Femur (tissue), 1 donor: ENCODE measurements at regions not wholly inside any gene's neighbourhood (a gene's known extent, or its start where the extent isn't known, plus 50 kb on each side); places are given as distances from the start of the nearest gene placed in this dataset.
A peak's percentile ranks its signal among the peaks of the same experiment; 100 is the strongest.
"Not testable (repeated sequence)": the region's sequence is repeated elsewhere in the genome, so short reads cannot be mapped to it uniquely, and the experiment has no call there.

ENCODE experiments used
- DNase-seq: peaks from one replicate; pipeline ENCODE4 v3.0.0-alpha.2; 2017

GRCh38 chr7:97381815-97382554 lies 264.5 kb downstream of the SDHAF3 start:
- DNase-seq: no peak

DNA sequence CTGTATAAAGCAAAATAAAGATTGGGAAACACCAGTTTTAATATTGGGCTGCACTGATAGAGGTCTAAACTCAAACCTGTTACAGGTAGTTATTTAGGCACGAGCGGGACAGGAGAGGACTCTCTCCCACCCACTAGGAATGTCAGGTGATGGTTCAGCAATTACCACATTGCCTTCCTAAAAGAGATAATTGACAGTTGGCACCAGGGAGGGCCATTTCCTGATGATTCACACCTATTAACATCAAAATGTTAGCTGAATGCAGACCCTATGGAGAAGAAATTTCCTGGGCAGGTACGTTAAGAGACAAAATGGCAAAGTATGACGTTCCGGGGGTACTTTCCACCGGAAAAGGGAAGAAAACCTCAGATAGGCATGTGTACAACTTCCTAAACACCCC lies 272.6 kb downstream of the SDHAF3 start:
- DNase-seq: no peak

DNA sequence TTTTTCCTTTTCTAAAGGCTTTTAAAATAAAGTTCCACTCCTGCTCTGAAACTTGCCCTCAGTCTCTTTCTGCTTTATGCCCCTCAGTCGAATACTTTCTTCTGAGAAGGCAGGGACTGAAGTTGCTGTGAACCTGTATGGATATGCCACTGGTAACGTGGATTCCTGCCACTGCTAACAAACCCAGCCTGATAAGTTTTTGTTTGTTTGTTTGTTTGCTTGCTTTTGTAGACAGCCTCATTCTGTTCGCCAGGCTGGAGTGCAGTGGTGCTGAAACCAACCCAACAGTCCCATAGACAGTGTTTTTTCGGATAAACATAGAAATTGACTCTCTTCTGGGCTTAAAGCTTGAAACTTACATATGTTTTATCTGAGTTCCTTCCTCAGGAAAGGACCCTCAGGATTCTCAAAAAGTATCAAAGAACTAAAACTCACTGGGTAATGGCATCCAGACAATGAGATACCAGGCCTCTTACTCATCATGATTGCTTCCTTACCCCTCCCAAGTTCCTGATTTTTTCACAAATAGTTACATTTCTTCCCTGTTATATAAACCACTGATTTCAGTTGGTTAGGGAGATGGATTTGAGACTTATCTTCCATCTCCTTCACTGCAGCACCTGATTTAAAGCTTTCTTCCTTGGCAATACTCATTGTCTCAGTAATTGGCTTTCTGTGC lies 273.6 kb downstream of the SDHAF3 start:
- no peak for DNase-seq

- DNase-seq: no peak
Observed at GRCh38 chr7:97401398-97401797, 283.9 kb downstream of the SDHAF3 start.

- no peak for DNase-seq
Observed at GRCh38 chr7:97405835-97406234, 288.3 kb downstream of the SDHAF3 start.

- no peak for DNase-seq
Observed at GRCh38 chr7:97407106-97407505, 289.6 kb downstream of the SDHAF3 start.

DNA sequence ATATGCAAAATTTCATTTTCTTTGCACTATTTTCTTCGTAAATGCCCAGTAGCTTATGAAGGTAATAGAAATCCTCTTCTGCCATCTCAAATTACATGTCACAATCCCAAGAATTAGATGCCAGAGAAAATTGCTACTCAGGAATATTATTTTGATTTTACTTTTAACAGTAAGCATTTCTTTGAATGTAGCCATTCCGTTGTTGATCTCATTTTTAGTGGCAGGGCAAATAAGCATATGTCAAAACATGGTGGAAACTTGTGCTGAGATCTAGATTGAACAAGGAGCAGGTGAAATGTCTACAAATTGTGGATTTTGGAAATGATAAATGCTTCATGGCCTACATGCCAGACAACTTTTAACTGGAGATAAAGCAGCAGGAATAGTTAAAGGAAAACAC lies 291.8 kb downstream of the SDHAF3 start:
- no peak for DNase-seq

DNA sequence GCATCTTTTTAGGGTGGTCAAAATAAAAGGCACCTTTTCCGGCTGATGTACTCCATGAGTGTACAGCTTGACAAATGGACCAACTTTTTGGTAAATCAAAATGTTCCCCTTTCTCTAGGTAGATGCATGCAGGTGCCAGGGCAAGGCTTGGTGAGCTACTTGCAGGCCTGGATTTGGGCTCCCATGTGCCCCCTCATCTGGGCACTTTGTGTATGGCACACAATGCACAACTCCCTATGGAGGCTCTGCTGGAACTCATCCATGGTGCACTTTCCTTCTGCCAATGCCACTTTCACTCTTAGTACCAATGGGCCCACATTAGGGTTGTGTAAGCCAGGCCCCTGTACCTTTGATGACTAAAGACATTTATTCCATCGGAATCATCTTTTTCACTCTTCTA lies 300.8 kb downstream of the SDHAF3 start:
- DNase-seq: no peak

- no peak for DNase-seq
Observed at GRCh38 chr7:97419898-97420297, 302.4 kb downstream of the SDHAF3 start.

DNA sequence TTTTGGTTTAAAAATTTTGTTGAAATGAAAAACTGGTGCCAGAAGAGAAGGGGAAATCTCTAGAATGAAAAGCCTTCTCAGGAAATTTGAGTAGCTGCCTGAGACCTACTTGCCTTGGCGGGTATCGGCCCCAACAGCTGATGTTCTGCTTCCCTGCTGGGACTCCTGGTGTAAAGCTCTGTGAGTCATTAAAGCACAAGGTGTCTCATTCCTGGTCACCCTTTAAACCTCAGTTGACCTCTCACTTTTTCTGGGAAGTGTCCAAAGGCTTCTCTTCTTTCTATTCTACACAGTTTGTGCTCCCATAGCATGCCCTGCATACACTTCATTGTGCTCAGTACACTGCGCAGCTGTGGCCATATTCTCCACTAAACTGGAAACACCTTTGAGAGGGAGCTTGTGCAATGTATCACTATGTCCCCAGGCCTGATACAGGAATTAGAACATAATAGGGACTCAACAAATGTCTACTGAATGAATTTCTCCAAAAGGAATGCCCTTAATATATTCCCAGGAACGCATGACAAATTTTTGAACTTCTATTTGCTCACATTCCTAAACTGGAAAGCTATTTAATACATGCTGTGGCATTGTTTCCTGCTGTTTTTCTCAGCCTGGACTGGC lies 303.9 kb downstream of the SDHAF3 start:
- no peak for DNase-seq

DNA sequence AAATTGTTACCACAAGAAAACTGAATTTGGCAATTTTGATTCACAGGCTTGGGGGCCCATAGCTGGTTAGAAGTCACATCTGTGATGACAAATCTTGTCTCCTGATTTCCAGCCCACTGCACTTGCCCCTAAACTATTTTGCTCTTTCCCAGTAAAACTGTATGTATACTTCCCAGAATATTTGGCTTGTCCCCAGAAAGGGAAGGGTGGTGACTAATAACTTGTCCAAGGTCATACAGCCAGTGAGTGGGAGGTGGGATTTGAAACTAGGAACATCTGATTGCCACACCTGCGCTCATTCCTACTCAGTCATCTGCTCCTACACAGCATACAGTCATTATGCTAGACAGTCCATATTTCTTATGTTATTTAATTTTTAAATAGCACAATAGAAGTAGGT lies 304.5 kb downstream of the SDHAF3 start:
- DNase-seq: no peak

DNA sequence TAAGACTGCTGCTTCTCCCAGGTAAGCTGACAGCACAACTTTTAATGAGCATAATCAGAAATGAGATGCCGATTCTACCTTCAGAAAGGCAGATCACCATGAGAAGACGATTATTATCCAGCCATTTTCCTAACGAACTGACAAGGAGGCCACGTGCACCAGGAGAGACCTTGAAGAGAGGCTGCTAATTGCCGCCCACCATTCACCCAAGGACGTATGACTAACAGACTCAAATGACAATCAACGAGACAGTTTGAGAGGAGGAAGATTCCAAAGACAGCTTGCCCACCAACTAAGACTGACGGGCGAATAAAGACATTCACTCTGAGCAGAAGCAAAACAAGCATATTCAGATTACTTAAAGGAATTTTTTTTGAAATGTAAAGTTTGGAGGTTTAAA lies 301.9 kb upstream of the TAC1 start:
- no peak for DNase-seq

- no peak for DNase-seq
Observed at GRCh38 chr7:97439637-97440214, 292.2 kb upstream of the TAC1 start.

GRCh38 chr7:97446361-97446760 lies 285.5 kb upstream of the TAC1 start:
- DNase-seq: no peak

- DNase-seq: not testable (repeated sequence)
Observed at GRCh38 chr7:97449448-97449847, 282.4 kb upstream of the TAC1 start.

GRCh38 chr7:97450516-97450915 lies 281.4 kb upstream of the TAC1 start:
- no peak for DNase-seq

DNA sequence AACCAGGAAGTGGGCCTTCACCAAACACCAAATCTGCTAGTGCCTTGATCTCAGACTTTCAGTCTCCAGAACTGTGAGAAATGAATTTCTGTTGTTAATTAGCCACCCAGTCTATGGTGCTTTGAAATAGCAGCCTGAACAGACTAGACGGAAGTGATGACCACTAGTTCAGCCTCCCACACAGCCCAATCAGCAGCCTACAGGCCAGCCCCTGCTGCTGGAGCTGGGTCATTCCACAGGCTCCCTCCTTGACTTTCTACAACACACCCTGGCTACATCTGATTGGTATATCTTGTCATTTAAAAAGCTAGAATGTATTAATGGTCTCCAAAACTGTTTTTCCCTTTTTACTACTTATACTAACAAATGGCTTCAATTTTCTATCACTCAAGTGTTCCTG lies 277.2 kb upstream of the TAC1 start:
- DNase-seq: no peak

GRCh38 chr7:97457054-97457453 lies 274.8 kb upstream of the TAC1 start:
- no peak for DNase-seq

DNA sequence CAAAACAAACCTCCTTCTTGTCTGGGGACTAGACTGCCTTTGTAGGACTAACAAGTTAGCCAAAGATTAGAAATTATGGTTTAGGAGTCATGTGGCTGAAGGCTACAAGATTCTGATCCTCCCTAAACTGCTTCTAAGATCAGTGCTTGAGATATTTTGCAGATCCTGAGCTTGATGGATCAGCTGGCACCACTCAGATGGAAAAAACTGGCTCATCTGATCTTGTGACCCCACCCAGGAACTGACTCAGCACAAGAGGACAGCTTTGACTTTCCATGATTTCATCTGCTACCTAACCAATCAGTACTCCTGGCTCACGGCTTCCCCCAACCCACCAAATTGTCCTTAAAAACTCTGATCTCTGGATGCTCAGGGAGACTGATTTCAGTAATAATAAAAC lies 271.5 kb upstream of the TAC1 start:
- DNase-seq: no peak

GRCh38 chr7:97461596-97461995 lies 270.3 kb upstream of the TAC1 start:
- no peak for DNase-seq

DNA sequence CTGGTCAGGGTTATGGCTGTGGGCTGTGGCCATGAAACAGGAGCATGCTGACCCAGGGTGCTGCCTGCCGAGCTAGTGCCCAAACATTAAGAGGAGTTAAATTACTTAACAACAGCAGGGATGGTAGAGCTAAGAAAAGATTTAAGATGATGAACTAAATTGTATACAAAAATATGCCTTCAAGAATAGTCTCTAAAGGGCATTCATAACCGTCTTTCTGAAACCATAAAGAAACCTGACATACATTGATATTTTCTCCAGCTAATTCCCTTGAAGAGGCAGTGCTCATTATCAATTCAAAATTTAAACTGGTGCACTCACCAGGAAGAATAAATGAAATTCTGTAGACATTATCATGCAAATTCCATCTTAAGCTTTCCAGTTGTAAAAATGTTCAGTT lies 265.8 kb upstream of the TAC1 start:
- DNase-seq: peak; percentile 18

- no peak for DNase-seq
Observed at GRCh38 chr7:97466999-97467740, 264.7 kb upstream of the TAC1 start.

DNA sequence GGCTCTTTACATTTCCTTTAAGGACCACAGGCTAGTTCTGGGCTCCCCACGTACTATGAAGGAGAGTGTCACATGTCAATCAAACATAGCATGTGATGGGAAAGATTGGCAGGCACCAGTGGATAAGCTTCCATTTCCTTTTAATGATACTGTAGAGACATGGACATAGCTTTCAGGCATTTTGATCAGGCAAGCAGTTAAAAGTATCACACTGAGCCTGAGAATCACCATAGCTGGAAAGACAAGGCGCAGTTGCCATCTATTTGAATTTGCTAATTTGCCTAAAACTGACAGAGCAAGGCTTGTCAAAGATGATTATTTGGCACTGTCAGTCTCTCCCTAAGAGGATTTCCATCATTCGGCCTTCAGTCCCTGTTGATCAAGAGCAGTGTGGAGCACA lies 263.4 kb upstream of the TAC1 start:
- DNase-seq: no peak
